Caco-2 (cell line): ENCODE measurements at regions not wholly inside any gene's neighbourhood (a gene's known extent, or its start where the extent isn't known, plus 50 kb on each side); places are given as distances from the start of the nearest gene placed in this dataset.
"Not testable (repeated sequence)": the region's sequence is repeated elsewhere in the genome, so short reads cannot be mapped to it uniquely, and the experiment has no call there.

Experiments
- BruUV-seq: library from RNA; stranded (reverse); fragments of 400-500 nt; replicated peaks from 2 replicates; lab custom pipeline; 2021; lab: Mats Ljungman, UMichigan
- CTCF ChIA-PET: fragments of 300-600 bp; sonication (Branson Sonifier 250); formaldehyde crosslinking; loops from one replicate; lab custom pipeline; 2022; ENCODE audit warnings: antibody characterized with exemption; lab: Charles Lee
- POLR2A ChIA-PET: fragments of 300-600 bp; sonication (Branson Sonifier 250); formaldehyde crosslinking; loops from one replicate; lab custom pipeline; 2022; ENCODE audit warnings: antibody characterized with exemption; lab: Charles Lee
- DNase-seq, 2 experiments: peaks; one replicate each; pipeline versions ENCODE4 v3.0.0 to v3.0.0-alpha.2; 2020 to 2022
- H3K27me3 ChIP-seq: replicated peaks from 2 replicates; pipeline ENCODE4 v1.6.0; 2011; ENCODE audit warnings: low read length; ENCODE audit not compliant: control insufficient read depth, insufficient read depth
- H3K36me3 ChIP-seq: 2 replicates; pipeline ENCODE4 v1.5.1; 2011; ENCODE audit warnings: low read length; ENCODE audit not compliant: control insufficient read depth, insufficient read depth
- H3K4me1 ChIP-seq: fragments of 250-450 bp; sonication (Bioruptor Pico); 2 replicates; pipeline ENCODE4 v1.5.1; 2020; ENCODE audit warnings: mild to moderate bottlenecking
- H3K4me3 ChIP-seq: 2 replicates; pipeline ENCODE4 v1.5.1; 2011; ENCODE audit warnings: low read depth, mild to moderate bottlenecking, control low read depth, low read length
- H3K9me3 ChIP-seq: fragments of 250-450 bp; sonication (Bioruptor Pico); 2 replicates; pipeline ENCODE4 v1.5.1; 2020; ENCODE audit warnings: mild to moderate bottlenecking, moderate library complexity
- H3K27ac Mint-ChIP-seq: one replicate; pipeline ENCODE4 v1.8.0; 2022; ENCODE audit warnings: mixed read lengths; ENCODE audit not compliant: unreplicated experiment
- H3K27me3 Mint-ChIP-seq: one replicate; pipeline ENCODE4 v1.8.0; 2022; ENCODE audit warnings: mixed read lengths; ENCODE audit not compliant: insufficient read depth, unreplicated experiment
- H3K36me3 Mint-ChIP-seq: one replicate; pipeline ENCODE4 v1.8.0; 2022; ENCODE audit warnings: mild to moderate bottlenecking, mixed read lengths; ENCODE audit not compliant: insufficient read depth, unreplicated experiment
- H3K4me1 Mint-ChIP-seq: one replicate; pipeline ENCODE4 v1.8.0; 2022; ENCODE audit warnings: low read depth, mixed read lengths; ENCODE audit not compliant: unreplicated experiment
- H3K4me3 Mint-ChIP-seq: one replicate; pipeline ENCODE4 v1.8.0; 2022; ENCODE audit warnings: mild to moderate bottlenecking, moderate library complexity, mixed read lengths; ENCODE audit not compliant: unreplicated experiment
- H3K9me3 Mint-ChIP-seq: one replicate; pipeline ENCODE4 v1.8.0; 2022; ENCODE audit warnings: mixed read lengths; ENCODE audit not compliant: unreplicated experiment
- intact Hi-C: fragments of 100-400 bp; cut with micrococcal nuclease; formaldehyde crosslinking; loops from one replicate; pipeline ENCODE4 v1.10.0; 2022; ENCODE audit not compliant: unreplicated experiment
- TF ChIP-seq, protein P1 (sequence below), 2 experiments: fragments of 200-600 bp in 1 of 2; IDR thresholded peaks; 1 replicate in 1 of 2; 2 replicates in 1 of 2; pipeline versions ENCODE4 v1.5.1 to v1.8.0; 2011 to 2022; ENCODE audit warnings: antibody characterized with exemption in 1 of 2, control low read depth in 1 of 2, inconsistent platforms in 1 of 2, low read depth in 1 of 2, low read length in 1 of 2, mild to moderate bottlenecking in 1 of 2, moderate library complexity in 1 of 2; ENCODE audit not compliant: insufficient read depth in 1 of 2, severe bottlenecking in 1 of 2, unreplicated experiment in 1 of 2

DNA sequence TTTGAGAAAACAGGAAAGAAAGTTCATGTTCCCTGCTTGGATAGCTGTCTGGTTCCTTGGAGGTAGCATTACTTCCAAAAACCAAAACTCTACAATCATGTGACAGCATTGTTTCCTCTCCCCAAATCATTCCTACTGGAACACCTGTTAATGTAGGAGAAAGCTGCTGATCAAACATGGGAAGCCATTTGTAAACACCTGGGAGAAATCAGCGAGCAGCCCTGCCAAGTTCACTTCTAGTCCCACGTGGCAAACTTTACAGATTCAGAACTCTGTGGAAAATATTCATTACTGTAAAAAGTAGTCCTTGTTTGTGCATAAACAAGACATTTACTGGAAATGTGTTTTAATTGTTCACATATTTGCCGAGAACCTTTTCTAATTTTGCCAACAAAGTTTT, 275.5 kb upstream of the AZI2 start:
- no peaks in the 10 kb centered on the region for H3K4me1 ChIP-seq
- Mint-ChIP-seq H3K27ac (no peak overlapping the region), H3K27me3 (peaks cover 6% of the 10 kb centered on the region), H3K36me3 (no peaks in the 10 kb centered on the region), H3K4me3 (no peak overlapping the region), H3K9me3 (no peaks in the 10 kb centered on the region), H3K4me1 (no peaks in the 10 kb centered on the region)
- no peak for DNase-seq
- no peaks in the 10 kb centered on the region for H3K27me3 ChIP-seq
- POLR2A ChIA-PET: no interaction called here
- H3K36me3 ChIP-seq: no peaks in the 10 kb centered on the region
- CTCF ChIA-PET: no interaction called here
- no peak overlapping the region for H3K4me3 ChIP-seq
- H3K9me3 ChIP-seq: no peaks in the 10 kb centered on the region
- intact Hi-C loops: no loop called here
- BruUV-seq: no TSS peak
- TF ChIP-seq, protein P1, sequence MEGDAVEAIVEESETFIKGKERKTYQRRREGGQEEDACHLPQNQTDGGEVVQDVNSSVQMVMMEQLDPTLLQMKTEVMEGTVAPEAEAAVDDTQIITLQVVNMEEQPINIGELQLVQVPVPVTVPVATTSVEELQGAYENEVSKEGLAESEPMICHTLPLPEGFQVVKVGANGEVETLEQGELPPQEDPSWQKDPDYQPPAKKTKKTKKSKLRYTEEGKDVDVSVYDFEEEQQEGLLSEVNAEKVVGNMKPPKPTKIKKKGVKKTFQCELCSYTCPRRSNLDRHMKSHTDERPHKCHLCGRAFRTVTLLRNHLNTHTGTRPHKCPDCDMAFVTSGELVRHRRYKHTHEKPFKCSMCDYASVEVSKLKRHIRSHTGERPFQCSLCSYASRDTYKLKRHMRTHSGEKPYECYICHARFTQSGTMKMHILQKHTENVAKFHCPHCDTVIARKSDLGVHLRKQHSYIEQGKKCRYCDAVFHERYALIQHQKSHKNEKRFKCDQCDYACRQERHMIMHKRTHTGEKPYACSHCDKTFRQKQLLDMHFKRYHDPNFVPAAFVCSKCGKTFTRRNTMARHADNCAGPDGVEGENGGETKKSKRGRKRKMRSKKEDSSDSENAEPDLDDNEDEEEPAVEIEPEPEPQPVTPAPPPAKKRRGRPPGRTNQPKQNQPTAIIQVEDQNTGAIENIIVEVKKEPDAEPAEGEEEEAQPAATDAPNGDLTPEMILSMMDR (IDR thresholded peaks at IDR 0.05; ENCODE audit: insufficient read depth in 1 of 2, low read depth in 1 of 2, low read length in 1 of 2, severe bottlenecking in 1 of 2, unreplicated experiment in 1 of 2): no peak

DNA sequence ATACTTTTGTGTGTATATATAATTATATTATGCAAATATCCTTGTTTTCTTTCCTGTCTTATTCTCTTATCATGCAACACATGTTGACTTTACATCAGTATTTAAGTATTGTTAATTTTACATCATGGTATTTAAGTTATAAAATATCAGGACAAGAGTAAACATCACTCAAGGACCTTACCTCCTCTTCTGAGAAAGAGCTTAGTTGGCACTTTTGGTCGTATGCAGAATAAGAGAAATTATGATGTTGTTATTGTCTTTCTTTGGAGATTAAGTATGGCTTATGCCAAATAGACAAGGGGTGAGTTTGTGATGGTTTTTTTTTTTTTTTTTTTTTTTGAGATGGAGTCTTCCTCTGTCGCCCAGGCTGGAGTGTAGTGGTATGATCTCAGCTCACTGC, 279.2 kb upstream of the AZI2 start:
- H3K4me1 ChIP-seq, DNase-seq, BruUV-seq, H3K4me3 Mint-ChIP-seq, H3K36me3 Mint-ChIP-seq, H3K4me1 Mint-ChIP-seq, H3K9me3 Mint-ChIP-seq, H3K9me3 ChIP-seq, H3K27me3 Mint-ChIP-seq, H3K36me3 ChIP-seq, intact Hi-C loops, H3K27me3 ChIP-seq, H3K27ac Mint-ChIP-seq, H3K4me3 ChIP-seq, CTCF ChIA-PET, POLR2A ChIA-PET: not testable (repeated sequence)

DNA sequence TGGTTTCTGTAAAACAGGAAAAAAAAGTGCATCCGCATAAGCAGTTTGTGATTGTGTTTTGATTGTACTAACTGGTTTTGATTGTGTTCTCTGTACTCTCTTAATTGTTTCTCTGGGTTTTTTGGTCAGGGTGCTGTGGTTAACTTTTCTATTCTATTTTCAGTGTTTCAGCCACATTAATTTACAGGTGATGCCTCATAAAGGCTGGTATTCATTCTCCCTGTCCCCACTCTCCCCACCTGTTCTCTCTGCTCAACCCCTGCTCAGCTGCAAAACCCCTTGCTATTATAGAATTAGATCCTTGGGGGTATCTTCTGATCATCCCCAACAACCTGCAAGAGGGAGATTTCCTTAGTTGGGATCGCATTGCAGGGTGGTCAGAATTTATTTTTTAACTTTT, 285.4 kb upstream of the AZI2 start:
- no peaks in the 10 kb centered on the region for H3K36me3 ChIP-seq
- H3K9me3 Mint-ChIP-seq: no peaks in the 10 kb centered on the region
- ChIA-PET CTCF (no interaction called here), POLR2A (no interaction called here)
- TF ChIP-seq, protein P1 (IDR thresholded peaks at IDR 0.05; ENCODE audit: insufficient read depth in 1 of 2, low read depth in 1 of 2, low read length in 1 of 2, severe bottlenecking in 1 of 2, unreplicated experiment in 1 of 2): no peak
- H3K4me1 Mint-ChIP-seq: no peaks in the 10 kb centered on the region
- H3K27me3 ChIP-seq: no peaks in the 10 kb centered on the region
- no peaks in the 10 kb centered on the region for H3K36me3 Mint-ChIP-seq
- H3K4me3 Mint-ChIP-seq: no peak overlapping the region
- H3K27me3 Mint-ChIP-seq: no peaks in the 10 kb centered on the region
- no peak overlapping the region for H3K27ac Mint-ChIP-seq
- DNase-seq: no peak
- intact Hi-C loops: no loop called here
- no TSS peak for BruUV-seq
- H3K4me3 ChIP-seq: no peak overlapping the region
- H3K4me1 ChIP-seq: no peaks in the 10 kb centered on the region
- H3K9me3 ChIP-seq: no peaks in the 10 kb centered on the region

DNA sequence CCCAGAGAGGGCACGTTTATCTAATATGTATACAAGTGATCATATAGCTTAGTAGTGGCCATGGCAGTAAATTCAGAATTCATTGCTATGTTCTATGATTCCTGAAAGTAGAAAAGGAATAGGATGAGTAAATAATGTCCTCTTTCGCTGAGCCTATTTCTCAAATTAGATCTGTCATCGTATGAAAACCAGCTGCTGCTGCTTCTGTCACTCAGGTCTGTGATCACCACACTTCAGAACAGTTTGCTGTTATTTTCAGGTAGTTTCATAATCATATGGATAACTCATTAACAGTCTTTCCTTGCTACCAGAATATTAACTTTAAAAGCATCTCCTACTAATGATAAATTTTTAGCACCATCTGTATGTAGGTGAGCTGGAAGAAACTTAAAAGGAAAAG, 289.1 kb upstream of the AZI2 start:
- no peaks in the 10 kb centered on the region for H3K9me3 Mint-ChIP-seq
- no peak overlapping the region for H3K4me3 ChIP-seq
- DNase-seq: no peak
- no peak overlapping the region for H3K27ac Mint-ChIP-seq
- POLR2A ChIA-PET: no interaction called here
- H3K36me3 ChIP-seq: no peaks in the 10 kb centered on the region
- no peak overlapping the region for H3K4me3 Mint-ChIP-seq
- intact Hi-C loops: no loop called here
- no peaks in the 10 kb centered on the region for H3K9me3 ChIP-seq
- H3K4me1 Mint-ChIP-seq: no peaks in the 10 kb centered on the region
- no TSS peak for BruUV-seq
- no peaks in the 10 kb centered on the region for H3K4me1 ChIP-seq
- no peaks in the 10 kb centered on the region for H3K36me3 Mint-ChIP-seq
- TF ChIP-seq, protein P1 (IDR thresholded peaks at IDR 0.05; ENCODE audit: insufficient read depth in 1 of 2, low read depth in 1 of 2, low read length in 1 of 2, severe bottlenecking in 1 of 2, unreplicated experiment in 1 of 2): no peak
- no peaks in the 10 kb centered on the region for H3K27me3 ChIP-seq
- no peaks in the 10 kb centered on the region for H3K27me3 Mint-ChIP-seq
- CTCF ChIA-PET: no interaction called here
